Left ventricle myocardium inferior (tissue), 1 donor: ENCODE measurements at regions not wholly inside any gene's neighbourhood (a gene's known extent, or its start where the extent isn't known, plus 50 kb on each side); places are given as distances from the start of the nearest gene placed in this dataset.

Experiments
- DNase-seq: peaks from one replicate; pipeline ENCODE4 v3.0.0-alpha.2; 2020
- H3K27ac ChIP-seq: fragments of 200-600 bp; replicated peaks from 2 replicates; pipeline ENCODE4 v1.8.0; 2021
- H3K27me3 ChIP-seq: fragments of 200-600 bp; 2 replicates; pipeline ENCODE4 v1.8.0; 2021; ENCODE audit warnings: low read depth
- H3K36me3 ChIP-seq: fragments of 200-600 bp; 2 replicates; pipeline ENCODE4 v1.8.0; 2021
- H3K4me1 ChIP-seq: fragments of 200-600 bp; 2 replicates; pipeline ENCODE4 v1.8.0; 2021
- H3K4me3 ChIP-seq: fragments of 200-600 bp; 2 replicates; pipeline ENCODE4 v1.8.0; 2021; ENCODE audit warnings: mild to moderate bottlenecking, moderate library complexity
- H3K9me3 ChIP-seq: fragments of 200-600 bp; replicated peaks from 2 replicates; pipeline ENCODE4 v1.8.0; 2021
- CTCF ChIP-seq: fragments of 200-600 bp; IDR thresholded peaks from 2 replicates; pipeline ENCODE4 v1.8.0; 2021; ENCODE audit warnings: antibody characterized with exemption, mild to moderate bottlenecking, borderline replicate concordance
- intact Hi-C: fragments of 100-400 bp; cut with micrococcal nuclease; formaldehyde crosslinking; loops from one replicate; pipeline ENCODE4 v1.11.0; 2022
- donor health status: DM: no; HTN: yes; CAD: no; lungs with severe emphysema.

- Histone ChIP-seq H3K27ac (peak overlapping the region; percentile 43), H3K4me1 (no peaks in the 10 kb centered on the region), H3K4me3 (no peak overlapping the region), H3K36me3 (no peaks in the 10 kb centered on the region), H3K27me3 (no peaks in the 10 kb centered on the region), H3K9me3 (peaks cover 5% of the 10 kb centered on the region)
- intact Hi-C loops = no loop called here
- TF ChIP-seq CTCF = no peak
- no peak for DNase-seq
Measured at GRCh38 chr9:1320607-1321195, 270.5 kb downstream of the DMRT2 start.

GRCh38 chr9:1327467-1327866, 277.3 kb downstream of the DMRT2 start:
- no peak overlapping the region for H3K4me3 ChIP-seq
- intact Hi-C loops = no loop called here
- H3K9me3 ChIP-seq = no peaks in the 10 kb centered on the region
- no peaks in the 10 kb centered on the region for H3K27me3 ChIP-seq
- DNase-seq = no peak
- no peak for TF ChIP-seq CTCF
- no peak overlapping the region for H3K27ac ChIP-seq
- no peaks in the 10 kb centered on the region for H3K36me3 ChIP-seq
- no peaks in the 10 kb centered on the region for H3K4me1 ChIP-seq

GRCh38 chr9:1328341-1328740, 278.2 kb downstream of the DMRT2 start:
- Histone ChIP-seq H3K36me3 (no peaks in the 10 kb centered on the region), H3K4me1 (no peaks in the 10 kb centered on the region), H3K27me3 (no peaks in the 10 kb centered on the region), H3K27ac (no peak overlapping the region), H3K4me3 (no peak overlapping the region), H3K9me3 (no peaks in the 10 kb centered on the region)
- DNase-seq = no peak
- no peak for TF ChIP-seq CTCF
- intact Hi-C loops = no loop called here

- DNase-seq = no peak
- TF ChIP-seq CTCF = no peak
- Histone ChIP-seq H3K4me3 (no peak overlapping the region), H3K27me3 (no peaks in the 10 kb centered on the region), H3K4me1 (no peaks in the 10 kb centered on the region), H3K36me3 (no peaks in the 10 kb centered on the region), H3K9me3 (no peaks in the 10 kb centered on the region), H3K27ac (no peak overlapping the region)
- intact Hi-C loops = no loop called here
Measured at GRCh38 chr9:1331546-1332038, 281.4 kb downstream of the DMRT2 start.

GRCh38 chr9:1332156-1332555, 282.0 kb downstream of the DMRT2 start:
- Histone ChIP-seq H3K9me3 (no peaks in the 10 kb centered on the region), H3K4me1 (no peaks in the 10 kb centered on the region), H3K4me3 (no peak overlapping the region), H3K27me3 (no peaks in the 10 kb centered on the region), H3K36me3 (no peaks in the 10 kb centered on the region), H3K27ac (no peak overlapping the region)
- intact Hi-C loops = no loop called here
- TF ChIP-seq CTCF = no peak
- no peak for DNase-seq
